NCI-H1694 (cell line): ENCODE measurements at regions not wholly inside any gene's neighbourhood (a gene's known extent, or its start where the extent isn't known, plus 50 kb on each side); places are given as distances from the start of the nearest gene placed in this dataset.
A peak's percentile ranks its signal among the peaks of the same experiment; 100 is the strongest.
"Not testable (repeated sequence)": the region's sequence is repeated elsewhere in the genome, so short reads cannot be mapped to it uniquely, and the experiment has no call there.

Experiments
- DNase-seq: peaks from one replicate; lab custom pipeline; 2025; lab: John Stamatoyannopoulos, UW

GRCh38 chr4:79217025-79217424 lies 108.8 kb downstream of the NAA11 start:
- no peak for DNase-seq

- no peak for DNase-seq
These were observed 112.2 kb downstream of the NAA11 start for GRCh38 chr4:79213702-79214101.

GRCh38 chr4:79213010-79213409 lies 112.9 kb downstream of the NAA11 start:
- no peak for DNase-seq

- no peak for DNase-seq
These were observed 113.5 kb downstream of the NAA11 start for GRCh38 chr4:79212311-79212710.

GRCh38 chr4:79211490-79211889 lies 114.4 kb downstream of the NAA11 start:
- DNase-seq = peak; percentile 73

- DNase-seq = no peak
These were observed 115.2 kb downstream of the NAA11 start for GRCh38 chr4:79210636-79211049.

- DNase-seq = no peak
These were observed 115.8 kb downstream of the NAA11 start for GRCh38 chr4:79209822-79210635.

- DNase-seq = no peak
These were observed 116.8 kb downstream of the NAA11 start for GRCh38 chr4:79209081-79209480.

- DNase-seq = no peak
These were observed 118.6 kb downstream of the NAA11 start for GRCh38 chr4:79207281-79207680.

- DNase-seq = no peak
These were observed 119.2 kb downstream of the NAA11 start for GRCh38 chr4:79206660-79207059.

- no peak for DNase-seq
These were observed 120.7 kb downstream of the NAA11 start for GRCh38 chr4:79205121-79205520.

- DNase-seq = no peak
These were observed 123.9 kb downstream of the NAA11 start for GRCh38 chr4:79201971-79202370.

GRCh38 chr4:79199743-79200142 lies 126.1 kb downstream of the NAA11 start:
- DNase-seq = peak; percentile 83

- peak; percentile 79 for DNase-seq
These were observed 126.8 kb downstream of the NAA11 start for GRCh38 chr4:79198951-79199587.

GRCh38 chr4:79197275-79198009 lies 128.4 kb downstream of the NAA11 start:
- no peak for DNase-seq

GRCh38 chr4:79191292-79191691 lies 134.6 kb downstream of the NAA11 start:
- DNase-seq = not testable (repeated sequence)

GRCh38 chr4:79185526-79186045 lies 140.3 kb downstream of the NAA11 start:
- peak; percentile 76 for DNase-seq

GRCh38 chr4:79184476-79184875 lies 141.4 kb downstream of the NAA11 start:
- DNase-seq = no peak

- no peak for DNase-seq
These were observed 143.7 kb downstream of the NAA11 start for GRCh38 chr4:79182209-79182608.

GRCh38 chr4:79181190-79181589 lies 144.7 kb downstream of the NAA11 start:
- no peak for DNase-seq

- DNase-seq = no peak
These were observed 147.1 kb downstream of the NAA11 start for GRCh38 chr4:79178760-79179159.

GRCh38 chr4:79177388-79177787 lies 148.5 kb downstream of the NAA11 start:
- DNase-seq = no peak

- DNase-seq = no peak
These were observed 149.5 kb downstream of the NAA11 start for GRCh38 chr4:79176351-79176750.
